ENCODE measurements at regions not wholly inside any gene's neighbourhood (a gene's known extent, or its start where the extent isn't known, plus 50 kb on each side); places are given as distances from the start of the nearest gene placed in this dataset.
"Not testable (repeated sequence)": the region's sequence is repeated elsewhere in the genome, so short reads cannot be mapped to it uniquely, and the experiment has no call there.

DNA sequence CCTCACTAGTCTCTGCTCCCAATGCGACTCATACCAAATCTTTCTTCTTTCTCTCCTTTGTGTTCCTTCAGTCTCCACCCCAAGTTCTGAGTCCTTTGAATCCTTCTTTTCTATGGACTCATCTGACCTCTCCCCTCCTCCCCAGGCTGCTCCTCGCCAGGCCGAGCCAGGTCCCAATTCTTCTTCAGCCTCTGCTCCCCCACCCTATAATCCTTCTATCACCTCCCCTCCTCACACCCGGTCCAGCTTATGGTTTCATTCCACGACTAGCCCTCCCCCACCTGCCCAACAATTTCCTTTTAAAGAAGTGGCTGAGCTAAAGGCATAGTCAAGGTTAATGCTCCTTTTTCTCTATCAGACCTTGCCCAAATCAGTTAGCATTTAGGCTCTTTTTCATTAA, 518.5 kb downstream of the MATN1 start:
- H3K27me3 Mint-ChIP-seq; CTCF ChIA-PET; H3K27ac Mint-ChIP-seq; DNase-seq; H3K36me3 Mint-ChIP-seq (ENCODE audit: low read depth); H3K4me3 Mint-ChIP-seq; H3K4me1 Mint-ChIP-seq; POLR2A ChIA-PET; H3K9me3 Mint-ChIP-seq: not testable (repeated sequence)

DNA sequence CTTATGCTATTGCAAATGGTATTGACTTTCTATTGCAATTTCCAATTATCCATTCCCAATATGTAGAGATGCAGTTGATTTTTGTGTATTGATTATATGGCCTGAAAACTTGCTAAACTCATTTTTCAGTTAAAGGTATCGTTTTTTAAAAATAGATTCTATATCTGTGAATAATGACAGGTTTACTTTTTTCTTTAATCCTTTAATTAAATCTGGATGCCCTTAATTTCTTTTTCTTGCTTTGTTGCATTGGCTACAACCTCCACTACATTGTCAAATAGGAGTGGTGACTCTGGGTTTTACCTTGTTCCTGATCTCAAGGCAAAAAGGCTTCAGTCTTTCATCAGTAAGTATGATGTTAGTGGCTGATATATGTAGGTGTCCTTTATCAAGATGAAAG, 522.4 kb downstream of the MATN1 start:
- peaks cover 6% of the 10 kb centered on the region for H3K9me3 Mint-ChIP-seq
- no peak overlapping the region for H3K27ac Mint-ChIP-seq
- no peak overlapping the region for H3K4me3 Mint-ChIP-seq
- no peaks in the 10 kb centered on the region for H3K36me3 Mint-ChIP-seq (ENCODE audit: low read depth)
- H3K27me3 Mint-ChIP-seq = peaks cover 2% of the 10 kb centered on the region
- ChIA-PET POLR2A (no interaction called here), CTCF (no interaction called here)
- H3K4me1 Mint-ChIP-seq = no peaks in the 10 kb centered on the region
- no peak for DNase-seq

DNA sequence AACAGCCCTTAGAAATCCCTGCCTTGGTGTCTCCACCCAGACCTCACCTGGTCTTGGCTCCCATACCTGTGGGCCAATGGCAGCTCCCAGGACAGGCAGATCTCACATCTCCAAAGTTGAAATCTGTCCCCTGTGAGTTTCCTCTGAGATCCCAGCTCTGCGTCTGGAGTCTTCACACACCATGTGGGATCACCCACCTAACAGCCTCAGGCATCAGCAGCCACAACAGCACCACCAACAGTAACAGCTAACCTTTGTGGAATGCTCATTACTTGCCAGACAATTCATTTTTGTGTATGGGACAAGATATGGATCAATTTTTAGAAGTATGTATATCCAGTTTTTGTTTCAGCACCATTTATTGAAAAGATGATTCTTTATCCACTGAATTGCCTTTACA, 523.2 kb downstream of the MATN1 start:
- CTCF ChIA-PET = no interaction called here
- no peak overlapping the region for H3K27ac Mint-ChIP-seq
- POLR2A ChIA-PET = no interaction called here
- no peaks in the 10 kb centered on the region for H3K4me1 Mint-ChIP-seq
- no peak for DNase-seq
- peaks cover 6% of the 10 kb centered on the region for H3K9me3 Mint-ChIP-seq
- H3K4me3 Mint-ChIP-seq = no peak overlapping the region
- H3K36me3 Mint-ChIP-seq (ENCODE audit: low read depth) = no peaks in the 10 kb centered on the region
- H3K27me3 Mint-ChIP-seq = peaks cover 2% of the 10 kb centered on the region

- Mint-ChIP-seq H3K9me3 (peaks cover 6% of the 10 kb centered on the region), H3K4me1 (no peaks in the 10 kb centered on the region), H3K27me3 (peaks cover 2% of the 10 kb centered on the region), H3K36me3 (ENCODE audit: low read depth) (no peaks in the 10 kb centered on the region), H3K4me3 (no peak overlapping the region), H3K27ac (no peak overlapping the region)
- DNase-seq = no peak
- ChIA-PET CTCF (no interaction called here), POLR2A (no interaction called here)
Measured at GRCh38 chr1:30199563-30199962, 523.8 kb downstream of the MATN1 start.

GRCh38 chr1:30198795-30199403, 524.5 kb downstream of the MATN1 start:
- H3K27me3 Mint-ChIP-seq = no peaks in the 10 kb centered on the region
- H3K9me3 Mint-ChIP-seq = peaks cover 6% of the 10 kb centered on the region
- H3K4me3 Mint-ChIP-seq = no peak overlapping the region
- no peak overlapping the region for H3K27ac Mint-ChIP-seq
- H3K36me3 Mint-ChIP-seq (ENCODE audit: low read depth) = no peaks in the 10 kb centered on the region
- H3K4me1 Mint-ChIP-seq = no peaks in the 10 kb centered on the region
- CTCF ChIA-PET = no interaction called here
- no peak for DNase-seq
- POLR2A ChIA-PET = no interaction called here

GRCh38 chr1:30198451-30198760, 525.0 kb downstream of the MATN1 start:
- H3K36me3 Mint-ChIP-seq (ENCODE audit: low read depth) = no peaks in the 10 kb centered on the region
- no peak overlapping the region for H3K4me3 Mint-ChIP-seq
- no peak for DNase-seq
- CTCF ChIA-PET = no interaction called here
- no peaks in the 10 kb centered on the region for H3K27me3 Mint-ChIP-seq
- H3K4me1 Mint-ChIP-seq = peaks cover under 1% of the 10 kb centered on the region
- H3K9me3 Mint-ChIP-seq = peaks cover 6% of the 10 kb centered on the region
- no peak overlapping the region for H3K27ac Mint-ChIP-seq
- POLR2A ChIA-PET = no interaction called here

- no peaks in the 10 kb centered on the region for H3K36me3 Mint-ChIP-seq (ENCODE audit: low read depth)
- H3K27ac Mint-ChIP-seq = peak overlapping the region; percentile 62
- peaks cover 7% of the 10 kb centered on the region for H3K9me3 Mint-ChIP-seq
- CTCF ChIA-PET = no interaction called here
- no peaks in the 10 kb centered on the region for H3K27me3 Mint-ChIP-seq
- H3K4me1 Mint-ChIP-seq = peaks cover 5% of the 10 kb centered on the region
- no peak for DNase-seq
- POLR2A ChIA-PET = no interaction called here
- no peak overlapping the region for H3K4me3 Mint-ChIP-seq
Measured at GRCh38 chr1:30197639-30198450, 525.5 kb downstream of the MATN1 start.

- CTCF ChIA-PET = interaction anchor here (0.6 kb wide), 1 partner anchor 124 kb away, joined by 3 read pairs; no protein-coding TSS in a partner anchor
Measured at GRCh38 chr1:30196872-30197638, 526.3 kb downstream of the MATN1 start.

GRCh38 chr1:30196457-30196856, 526.9 kb downstream of the MATN1 start:
- CTCF ChIA-PET = interaction anchor here (0.6 kb wide), 1 partner anchor 123 kb away, joined by 3 read pairs; no protein-coding TSS in a partner anchor
- H3K36me3 Mint-ChIP-seq (ENCODE audit: low read depth) = no peaks in the 10 kb centered on the region

More at GRCh38 chr1:30196872-30197638, 526.3 kb downstream of the MATN1 start:
- POLR2A ChIA-PET = no interaction called here
- no peak overlapping the region for H3K4me3 Mint-ChIP-seq
- no peaks in the 10 kb centered on the region for H3K36me3 Mint-ChIP-seq (ENCODE audit: low read depth)
- no peak for DNase-seq
- no peak overlapping the region for H3K27ac Mint-ChIP-seq
- peaks cover 11% of the 10 kb centered on the region for H3K4me1 Mint-ChIP-seq
- no peaks in the 10 kb centered on the region for H3K27me3 Mint-ChIP-seq
- peaks cover 8% of the 10 kb centered on the region for H3K9me3 Mint-ChIP-seq

GRCh38 chr1:30195424-30196134, 527.8 kb downstream of the MATN1 start:
- CTCF ChIA-PET = no interaction called here
- no peak for DNase-seq
- peaks cover 5% of the 10 kb centered on the region for H3K9me3 Mint-ChIP-seq
- H3K36me3 Mint-ChIP-seq (ENCODE audit: low read depth) = no peaks in the 10 kb centered on the region
- H3K27ac Mint-ChIP-seq = no peak overlapping the region
- H3K4me3 Mint-ChIP-seq = no peak overlapping the region
- no peaks in the 10 kb centered on the region for H3K27me3 Mint-ChIP-seq
- POLR2A ChIA-PET = no interaction called here
- H3K4me1 Mint-ChIP-seq = peaks cover 21% of the 10 kb centered on the region

More at GRCh38 chr1:30196457-30196856, 526.9 kb downstream of the MATN1 start:
- H3K4me3 Mint-ChIP-seq = no peak overlapping the region
- peaks cover 8% of the 10 kb centered on the region for H3K9me3 Mint-ChIP-seq
- no peak overlapping the region for H3K27ac Mint-ChIP-seq
- H3K27me3 Mint-ChIP-seq = no peaks in the 10 kb centered on the region
- POLR2A ChIA-PET = no interaction called here
- peaks cover 13% of the 10 kb centered on the region for H3K4me1 Mint-ChIP-seq
- DNase-seq = no peak

DNA sequence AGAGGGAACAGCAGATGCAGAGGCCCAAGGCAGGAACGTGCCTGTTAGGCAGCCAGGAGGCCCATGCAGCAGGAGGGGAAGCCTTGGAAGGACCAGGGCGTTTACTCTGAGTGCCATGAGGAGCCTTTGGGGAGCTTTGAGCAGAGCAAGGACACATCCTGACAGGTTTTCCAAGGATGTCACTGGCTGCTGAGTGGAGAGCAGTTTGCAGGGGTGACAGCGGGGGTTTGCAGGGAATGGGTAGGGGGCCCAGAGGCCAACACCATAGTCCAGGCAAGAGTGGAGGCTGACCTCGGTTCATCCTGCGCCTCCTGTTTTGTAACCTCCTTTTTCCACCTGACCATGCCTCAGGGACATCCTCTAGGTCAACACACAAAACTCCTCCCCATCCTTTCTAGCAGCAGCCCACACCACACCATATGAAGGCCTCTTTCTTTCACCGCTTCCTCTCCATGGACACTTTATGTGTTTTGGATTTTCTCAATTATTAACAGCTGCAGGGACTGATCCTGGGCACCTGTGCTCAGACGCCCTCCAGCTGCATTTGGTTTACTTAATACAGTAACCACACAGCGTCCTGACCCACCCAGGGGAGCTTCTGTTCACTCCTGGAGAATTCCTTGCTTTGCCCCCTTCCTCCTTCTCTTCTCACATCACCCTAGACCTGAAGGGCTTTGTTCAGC, 528.5 kb downstream of the MATN1 start:
- CTCF ChIA-PET = no interaction called here

GRCh38 chr1:30194046-30194619, 529.3 kb downstream of the MATN1 start:
- ChIA-PET CTCF (no interaction called here), POLR2A (no interaction called here)
- Mint-ChIP-seq H3K27ac (peak overlapping the region; percentile 5), H3K27me3 (no peaks in the 10 kb centered on the region), H3K9me3 (peaks cover 2% of the 10 kb centered on the region), H3K4me3 (no peak overlapping the region), H3K4me1 (peaks cover 24% of the 10 kb centered on the region), H3K36me3 (ENCODE audit: low read depth) (no peaks in the 10 kb centered on the region)
- DNase-seq = no peak

More for the DNA sequence above, 528.5 kb downstream of the MATN1 start:
- H3K27ac Mint-ChIP-seq = peak overlapping the region; percentile 64
- H3K4me3 Mint-ChIP-seq = no peak overlapping the region
- H3K36me3 Mint-ChIP-seq (ENCODE audit: low read depth) = no peaks in the 10 kb centered on the region
- POLR2A ChIA-PET = no interaction called here
- no peak for DNase-seq
- peaks cover 2% of the 10 kb centered on the region for H3K9me3 Mint-ChIP-seq
- peaks cover 24% of the 10 kb centered on the region for H3K4me1 Mint-ChIP-seq
- no peaks in the 10 kb centered on the region for H3K27me3 Mint-ChIP-seq
